MM.1S (cell line): ENCODE measurements at regions not wholly inside any gene's neighbourhood (a gene's known extent, or its start where the extent isn't known, plus 50 kb on each side); places are given as distances from the start of the nearest gene placed in this dataset.

Experiments
- CTCF ChIP-seq: fragments of 300-600 bp; sonication (generic); IDR thresholded peaks from 2 replicates; pipeline ENCODE4 v1.5.1; 2016; ENCODE audit warnings: antibody characterized with exemption, low read length, mixed read lengths
- EZH2phosphoT487 ChIP-seq: fragments of 300-600 bp; sonication (generic); IDR thresholded peaks from 2 replicates; pipeline ENCODE4 v1.6.1; 2018; ENCODE audit warnings: antibody characterized with exemption, low read length

- TF ChIP-seq CTCF (no peak), EZH2phosphoT487 (no peak)
These were observed 58.4 kb upstream of the VCX start for GRCh38 chrX:7784580-7784979.
